ENCODE measurements at regions not wholly inside any gene's neighbourhood (a gene's known extent, or its start where the extent isn't known, plus 50 kb on each side); places are given as distances from the start of the nearest gene placed in this dataset.

- no peak for TF ChIP-seq CHD7 (IDR thresholded peaks at IDR 0.05; ENCODE audit: insufficient replicate concordance, low read length)
Measured at GRCh38 chr16:65863236-65863635, 503.3 kb upstream of the CDH5 start (continued).

Measured in H1 (cell line).